ENCODE measurements at regions not wholly inside any gene's neighbourhood (a gene's known extent, or its start where the extent isn't known, plus 50 kb on each side); places are given as distances from the start of the nearest gene placed in this dataset.
A peak's percentile ranks its signal among the peaks of the same experiment; 100 is the strongest.

DNA sequence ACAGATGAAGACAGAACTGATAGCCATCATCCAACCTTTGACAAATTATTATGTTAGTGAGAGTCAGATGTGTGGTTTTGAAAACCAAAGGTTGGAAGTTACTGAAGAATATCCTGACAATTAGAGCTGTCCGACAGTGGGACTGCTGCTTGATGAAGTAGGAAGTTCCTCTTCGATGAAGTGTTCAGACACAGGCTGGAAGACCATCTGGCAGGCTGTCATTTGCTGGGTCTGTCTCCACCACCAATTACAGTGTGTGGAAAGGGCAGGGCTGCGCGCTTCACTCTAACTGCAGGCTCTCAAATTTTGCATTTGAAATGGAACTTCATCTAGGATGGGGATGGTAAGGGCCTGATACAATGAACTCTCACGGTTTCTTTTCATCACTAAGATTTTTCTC is 313.8 kb downstream of the PIK3C3 start:
- no peak for DNase-seq (ENCODE audit: low read depth)
- Histone ChIP-seq H3K27me3 (ENCODE audit: control insufficient read depth, insufficient read depth, low read length) (no peaks in the 10 kb centered on the region), H3K4me3 (ENCODE audit: low read depth, low read length) (no peak overlapping the region), H3K36me3 (ENCODE audit: control insufficient read depth, insufficient read depth, low read length) (no peaks in the 10 kb centered on the region)
- FAIRE-seq = no peak
- TF ChIP-seq, protein P1, sequence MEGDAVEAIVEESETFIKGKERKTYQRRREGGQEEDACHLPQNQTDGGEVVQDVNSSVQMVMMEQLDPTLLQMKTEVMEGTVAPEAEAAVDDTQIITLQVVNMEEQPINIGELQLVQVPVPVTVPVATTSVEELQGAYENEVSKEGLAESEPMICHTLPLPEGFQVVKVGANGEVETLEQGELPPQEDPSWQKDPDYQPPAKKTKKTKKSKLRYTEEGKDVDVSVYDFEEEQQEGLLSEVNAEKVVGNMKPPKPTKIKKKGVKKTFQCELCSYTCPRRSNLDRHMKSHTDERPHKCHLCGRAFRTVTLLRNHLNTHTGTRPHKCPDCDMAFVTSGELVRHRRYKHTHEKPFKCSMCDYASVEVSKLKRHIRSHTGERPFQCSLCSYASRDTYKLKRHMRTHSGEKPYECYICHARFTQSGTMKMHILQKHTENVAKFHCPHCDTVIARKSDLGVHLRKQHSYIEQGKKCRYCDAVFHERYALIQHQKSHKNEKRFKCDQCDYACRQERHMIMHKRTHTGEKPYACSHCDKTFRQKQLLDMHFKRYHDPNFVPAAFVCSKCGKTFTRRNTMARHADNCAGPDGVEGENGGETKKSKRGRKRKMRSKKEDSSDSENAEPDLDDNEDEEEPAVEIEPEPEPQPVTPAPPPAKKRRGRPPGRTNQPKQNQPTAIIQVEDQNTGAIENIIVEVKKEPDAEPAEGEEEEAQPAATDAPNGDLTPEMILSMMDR (IDR thresholded peaks at IDR 0.05; ENCODE audit: insufficient read depth, low read length, severe bottlenecking) = no peak

DNA sequence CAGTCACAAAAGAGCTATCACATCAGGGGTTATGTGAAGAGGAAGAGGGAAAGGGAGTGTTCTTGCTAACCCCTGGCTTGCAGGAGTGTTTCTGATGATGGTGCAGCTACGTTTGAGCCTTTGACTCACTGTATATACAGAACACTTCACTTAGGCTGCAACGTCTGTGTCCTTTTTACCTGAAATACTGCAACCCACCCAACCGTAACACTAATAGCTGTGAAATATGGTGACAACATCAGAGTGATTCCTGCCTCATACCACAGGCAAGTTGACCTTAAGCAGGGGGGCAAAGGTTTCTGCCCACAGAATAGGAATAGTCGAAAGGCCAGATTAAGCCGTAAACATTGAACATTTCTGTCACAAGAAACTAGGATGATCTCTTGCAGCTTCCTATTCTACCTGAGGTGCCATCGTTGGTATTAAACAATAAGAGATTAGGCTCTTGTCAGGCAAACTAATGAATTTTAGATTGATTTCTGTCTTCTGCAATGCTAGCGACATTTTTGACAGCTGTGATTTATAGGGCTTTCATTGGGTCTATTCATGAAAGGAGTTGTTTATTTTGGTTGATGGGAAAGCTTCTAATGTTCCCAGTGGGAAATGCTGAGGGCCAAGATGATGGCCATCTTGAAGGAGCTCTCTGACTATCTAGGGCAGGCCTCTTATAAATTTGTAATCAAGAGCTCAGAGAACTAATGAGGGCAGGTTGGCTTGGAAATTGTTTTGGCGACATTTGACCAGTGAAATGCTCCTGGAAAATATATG is 316.8 kb downstream of the PIK3C3 start:
- DNase-seq (ENCODE audit: low read depth) = no peak
- no peak for FAIRE-seq
- Histone ChIP-seq H3K36me3 (ENCODE audit: control insufficient read depth, insufficient read depth, low read length) (no peaks in the 10 kb centered on the region), H3K27me3 (ENCODE audit: control insufficient read depth, insufficient read depth, low read length) (no peaks in the 10 kb centered on the region), H3K4me3 (ENCODE audit: low read depth, low read length) (no peak overlapping the region)
- TF ChIP-seq, protein P1 (IDR thresholded peaks at IDR 0.05; ENCODE audit: insufficient read depth, low read length, severe bottlenecking) = no peak

DNA sequence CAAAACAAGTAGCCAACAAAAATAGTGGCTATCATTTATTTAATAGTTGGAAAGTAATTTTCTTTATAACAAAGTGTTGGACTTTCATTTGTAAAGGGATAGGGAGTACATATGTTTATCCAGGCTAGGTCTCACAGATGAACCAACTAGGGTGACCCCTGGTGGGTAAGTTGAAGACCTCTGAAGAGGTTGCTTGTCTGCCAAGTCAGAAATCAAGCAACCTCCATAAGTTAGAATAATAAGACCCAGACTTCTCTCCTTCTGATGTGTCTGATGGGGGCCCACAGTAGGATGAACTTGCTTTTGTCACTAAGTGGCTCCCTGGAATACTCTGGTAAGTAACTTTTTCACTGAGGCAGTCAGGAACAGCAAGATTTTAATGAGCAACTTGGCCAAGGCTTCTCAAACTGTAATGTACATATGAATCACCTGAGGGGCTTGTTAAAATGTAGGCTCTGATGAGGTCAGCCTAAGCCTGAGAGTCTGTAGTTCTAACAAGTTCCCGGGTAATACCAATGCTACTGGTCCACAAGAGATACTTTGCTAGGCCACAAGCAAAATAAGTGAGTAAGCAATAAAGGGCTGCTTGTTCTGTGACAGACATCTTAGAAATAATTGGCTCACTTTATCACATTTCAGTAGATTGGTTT is 319.6 kb downstream of the PIK3C3 start:
- DNase-seq (ENCODE audit: low read depth) = peak; percentile 17
- FAIRE-seq = no peak

DNA sequence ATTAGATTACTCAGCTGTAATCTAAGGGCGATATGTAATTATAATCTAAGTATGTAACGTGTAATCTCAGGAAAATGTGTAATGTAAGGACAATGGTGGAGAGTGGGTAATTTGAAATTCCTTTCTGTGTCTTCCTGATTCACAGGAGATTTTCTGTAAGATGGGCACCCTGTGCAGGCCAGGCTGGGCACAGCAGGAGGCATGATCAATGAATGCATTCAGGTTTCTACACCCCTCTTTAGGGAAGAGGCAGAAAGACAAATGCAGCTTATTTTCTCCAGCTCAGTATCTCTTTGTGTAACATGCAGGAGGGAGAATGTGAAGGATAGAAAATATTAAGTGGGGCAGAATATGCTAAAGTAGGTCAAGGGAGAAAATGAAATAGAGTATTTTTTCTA is 320.1 kb downstream of the PIK3C3 start:
- H3K4me3 ChIP-seq (ENCODE audit: low read depth, low read length) = no peak overlapping the region
- FAIRE-seq (no peak), DNase-seq (ENCODE audit: low read depth) (no peak)
- H3K27me3 ChIP-seq (ENCODE audit: control insufficient read depth, insufficient read depth, low read length) = no peaks in the 10 kb centered on the region
- TF ChIP-seq, protein P1 (IDR thresholded peaks at IDR 0.05; ENCODE audit: insufficient read depth, low read length, severe bottlenecking) = no peak
- no peaks in the 10 kb centered on the region for H3K36me3 ChIP-seq (ENCODE audit: control insufficient read depth, insufficient read depth, low read length)

More for the DNA sequence above, 319.6 kb downstream of the PIK3C3 start:
- H3K36me3 ChIP-seq (ENCODE audit: control insufficient read depth, insufficient read depth, low read length) = no peaks in the 10 kb centered on the region
- H3K4me3 ChIP-seq (ENCODE audit: low read depth, low read length) = no peak overlapping the region
- no peaks in the 10 kb centered on the region for H3K27me3 ChIP-seq (ENCODE audit: control insufficient read depth, insufficient read depth, low read length)
- TF ChIP-seq, protein P1 (IDR thresholded peaks at IDR 0.05; ENCODE audit: insufficient read depth, low read length, severe bottlenecking) = no peak

DNA sequence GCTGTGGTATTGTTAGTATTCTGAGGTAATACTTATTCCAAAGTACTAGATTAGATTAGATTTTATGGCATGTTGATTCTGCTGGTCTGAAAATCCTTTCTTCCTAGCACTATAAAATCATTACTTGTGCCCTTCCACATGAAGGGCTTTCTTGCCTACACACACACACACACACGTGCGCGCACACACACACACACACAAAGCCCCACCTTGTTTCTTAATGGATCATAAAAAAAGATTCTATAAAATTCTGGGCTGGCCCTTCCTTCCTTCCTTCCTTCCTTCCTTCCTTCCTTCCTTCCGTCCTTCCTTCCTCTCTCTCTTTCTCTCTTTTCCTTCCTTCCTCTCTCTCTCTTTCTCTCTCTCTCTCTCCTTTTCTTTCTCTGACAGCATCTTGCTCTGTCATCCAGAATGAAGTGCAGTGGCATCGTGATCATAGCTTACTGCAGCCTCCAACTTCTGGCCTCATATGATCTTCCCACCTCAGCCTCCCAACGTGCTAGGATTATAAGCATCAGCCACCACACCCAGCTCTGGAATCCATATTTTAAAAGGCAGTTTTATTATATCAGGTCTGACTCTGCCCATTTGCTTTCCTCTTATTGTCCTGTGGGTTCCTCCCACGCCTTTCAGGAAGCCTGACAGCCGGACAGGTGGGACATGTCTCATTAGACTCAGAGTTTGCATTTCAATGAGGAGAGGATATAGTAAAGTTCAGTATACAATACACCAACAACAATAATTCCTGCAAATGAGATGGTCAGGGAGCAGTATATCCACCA is 321.1 kb downstream of the PIK3C3 start:
- FAIRE-seq = no peak
- TF ChIP-seq, protein P1 (IDR thresholded peaks at IDR 0.05; ENCODE audit: insufficient read depth, low read length, severe bottlenecking) = no peak

More for the DNA sequence above, 321.1 kb downstream of the PIK3C3 start:
- H3K36me3 ChIP-seq (ENCODE audit: control insufficient read depth, insufficient read depth, low read length) = no peaks in the 10 kb centered on the region
- no peak for DNase-seq (ENCODE audit: low read depth)
- no peaks in the 10 kb centered on the region for H3K27me3 ChIP-seq (ENCODE audit: control insufficient read depth, insufficient read depth, low read length)
- H3K4me3 ChIP-seq (ENCODE audit: low read depth, low read length) = no peak overlapping the region

Measured in bronchial epithelial cell (primary cell).